ENCODE measurements at regions not wholly inside any gene's neighbourhood (a gene's known extent, or its start where the extent isn't known, plus 50 kb on each side); places are given as distances from the start of the nearest gene placed in this dataset.

GRCh38 chr12:115464661-115465060 lies 780.7 kb upstream of the TBX3 start:
- Mint-ChIP-seq H3K27me3 (ENCODE audit: insufficient read depth, low read depth) (peaks cover 2% of the 10 kb centered on the region), H3K9me3 (peaks cover 5% of the 10 kb centered on the region), H3K4me3 (no peak overlapping the region), H3K36me3 (no peaks in the 10 kb centered on the region), H3K27ac (no peak overlapping the region), H3K4me1 (no peaks in the 10 kb centered on the region)
- Histone ChIP-seq H2AFZ (replicated peaks) (no peak overlapping the region), H3K4me3 (no peak overlapping the region), H3K79me2 (ENCODE audit: low read depth) (no peaks in the 10 kb centered on the region), H3K4me2 (no peak overlapping the region), H3K36me3 (no peaks in the 10 kb centered on the region), H3K27ac (no peak overlapping the region), H3K27me3 (no peaks in the 10 kb centered on the region), H4K20me1 (ENCODE audit: low read depth) (no peaks in the 10 kb centered on the region), H3F3A (ENCODE audit: low read depth) (no peaks in the 10 kb centered on the region), H3K9me3 (ENCODE audit: low read depth) (no peaks in the 10 kb centered on the region), H3K9ac (no peak overlapping the region), H3K4me1 (no peaks in the 10 kb centered on the region)
- no peak for TF ChIP-seq CTCF (IDR thresholded peaks at IDR 0.05)
- TF ChIP-seq EZH2phosphoT487 (IDR thresholded peaks at IDR 0.05), result no peak
- TF ChIP-seq EZH2 (IDR thresholded peaks at IDR 0.05), result no peak
- no peak for DNase-seq (ENCODE audit: low spot score)

- H3K27me3 ChIP-seq, result no peaks in the 10 kb centered on the region
- TF ChIP-seq EZH2phosphoT487 (IDR thresholded peaks at IDR 0.05), result no peak
- no peak overlapping the region for H3K27ac ChIP-seq
- no peaks in the 10 kb centered on the region for H3K4me1 ChIP-seq
- H3K27ac Mint-ChIP-seq, result no peak overlapping the region
- no peak overlapping the region for H2AFZ ChIP-seq (replicated peaks)
- no peaks in the 10 kb centered on the region for H3K4me1 Mint-ChIP-seq
- H3F3A ChIP-seq (ENCODE audit: low read depth), result no peaks in the 10 kb centered on the region
- peaks cover 2% of the 10 kb centered on the region for H3K27me3 Mint-ChIP-seq (ENCODE audit: insufficient read depth, low read depth)
- no peak overlapping the region for H3K4me2 ChIP-seq
- no peaks in the 10 kb centered on the region for H3K36me3 Mint-ChIP-seq
- H3K36me3 ChIP-seq, result no peaks in the 10 kb centered on the region
- H3K79me2 ChIP-seq (ENCODE audit: low read depth), result no peaks in the 10 kb centered on the region
- H3K9me3 ChIP-seq (ENCODE audit: low read depth), result no peaks in the 10 kb centered on the region
- no peaks in the 10 kb centered on the region for H4K20me1 ChIP-seq (ENCODE audit: low read depth)
- no peak overlapping the region for H3K4me3 ChIP-seq
- H3K4me3 Mint-ChIP-seq, result no peak overlapping the region
- peaks cover 5% of the 10 kb centered on the region for H3K9me3 Mint-ChIP-seq
- DNase-seq (ENCODE audit: low spot score), result no peak
- no peak overlapping the region for H3K9ac ChIP-seq
Observed at GRCh38 chr12:115464111-115464581, 780.2 kb upstream of the TBX3 start.

GRCh38 chr12:115461401-115461800 lies 777.4 kb upstream of the TBX3 start:
- Histone ChIP-seq H4K20me1 (ENCODE audit: low read depth) (no peaks in the 10 kb centered on the region), H3K4me3 (no peak overlapping the region), H3K9ac (no peak overlapping the region), H3K9me3 (ENCODE audit: low read depth) (no peaks in the 10 kb centered on the region), H3F3A (ENCODE audit: low read depth) (no peaks in the 10 kb centered on the region), H3K36me3 (no peaks in the 10 kb centered on the region), H2AFZ (replicated peaks) (no peak overlapping the region), H3K27ac (no peak overlapping the region), H3K4me1 (no peaks in the 10 kb centered on the region), H3K27me3 (no peaks in the 10 kb centered on the region), H3K4me2 (no peak overlapping the region), H3K79me2 (ENCODE audit: low read depth) (no peaks in the 10 kb centered on the region)
- H3K9me3 Mint-ChIP-seq, result peaks cover 5% of the 10 kb centered on the region
- H3K36me3 Mint-ChIP-seq, result no peaks in the 10 kb centered on the region
- DNase-seq (ENCODE audit: low spot score), result no peak
- peaks cover 2% of the 10 kb centered on the region for H3K27me3 Mint-ChIP-seq (ENCODE audit: insufficient read depth, low read depth)
- H3K4me3 Mint-ChIP-seq, result no peak overlapping the region
- TF ChIP-seq EZH2phosphoT487 (IDR thresholded peaks at IDR 0.05) (no peak), CTCF (IDR thresholded peaks at IDR 0.05) (no peak), EZH2 (IDR thresholded peaks at IDR 0.05) (no peak)
- H3K4me1 Mint-ChIP-seq, result no peaks in the 10 kb centered on the region
- no peak overlapping the region for H3K27ac Mint-ChIP-seq

GRCh38 chr12:115457798-115458197 lies 773.8 kb upstream of the TBX3 start:
- no peak overlapping the region for H3K4me3 Mint-ChIP-seq
- H3K27ac Mint-ChIP-seq, result no peak overlapping the region
- Histone ChIP-seq H3K9ac (no peak overlapping the region), H3K27me3 (peaks cover 7% of the 10 kb centered on the region), H3K79me2 (ENCODE audit: low read depth) (no peaks in the 10 kb centered on the region), H3F3A (ENCODE audit: low read depth) (no peaks in the 10 kb centered on the region), H4K20me1 (ENCODE audit: low read depth) (no peaks in the 10 kb centered on the region), H3K27ac (no peak overlapping the region), H2AFZ (replicated peaks) (no peak overlapping the region), H3K4me2 (no peak overlapping the region), H3K4me3 (no peak overlapping the region), H3K4me1 (no peaks in the 10 kb centered on the region), H3K36me3 (no peaks in the 10 kb centered on the region), H3K9me3 (ENCODE audit: low read depth) (no peaks in the 10 kb centered on the region)
- H3K27me3 Mint-ChIP-seq (ENCODE audit: insufficient read depth, low read depth), result peaks cover 7% of the 10 kb centered on the region
- TF ChIP-seq EZH2 (IDR thresholded peaks at IDR 0.05) (no peak), CTCF (IDR thresholded peaks at IDR 0.05) (no peak), EZH2phosphoT487 (IDR thresholded peaks at IDR 0.05) (no peak)
- peaks cover 6% of the 10 kb centered on the region for H3K4me1 Mint-ChIP-seq
- no peak for DNase-seq (ENCODE audit: low spot score)
- no peaks in the 10 kb centered on the region for H3K36me3 Mint-ChIP-seq
- H3K9me3 Mint-ChIP-seq, result peaks cover 5% of the 10 kb centered on the region
